ENCODE measurements at regions not wholly inside any gene's neighbourhood (a gene's known extent, or its start where the extent isn't known, plus 50 kb on each side); places are given as distances from the start of the nearest gene placed in this dataset.
"Not testable (repeated sequence)": the region's sequence is repeated elsewhere in the genome, so short reads cannot be mapped to it uniquely, and the experiment has no call there.

- DNase-seq, result no peak
Observed at GRCh38 chrX:27136325-27136724, 326.8 kb downstream of the PPP4R3C start.

- peak; percentile 52 for DNase-seq
Observed at GRCh38 chrX:27132862-27133261, 330.3 kb downstream of the PPP4R3C start.

- not testable (repeated sequence) for DNase-seq
Observed at GRCh38 chrX:27087176-27087575, 376.0 kb downstream of the PPP4R3C start.

- DNase-seq, result no peak
Observed at GRCh38 chrX:27086237-27086636, 376.9 kb downstream of the PPP4R3C start.

- DNase-seq, result peak; percentile 11
Observed at GRCh38 chrX:27085346-27085745, 377.8 kb downstream of the PPP4R3C start.

- no peak for DNase-seq
Observed at GRCh38 chrX:27078371-27078770, 384.8 kb downstream of the PPP4R3C start.

GRCh38 chrX:27057883-27058282 is 405.3 kb downstream of the PPP4R3C start:
- no peak for DNase-seq

GRCh38 chrX:27039332-27039731 is 423.8 kb downstream of the PPP4R3C start:
- no peak for DNase-seq

- no peak for DNase-seq
Observed at GRCh38 chrX:27008486-27008885, 454.7 kb downstream of the PPP4R3C start.

- no peak for DNase-seq
Observed at GRCh38 chrX:26999634-27000033, 463.5 kb downstream of the PPP4R3C start.

- no peak for DNase-seq
Observed at GRCh38 chrX:26958261-26958660, 504.9 kb downstream of the PPP4R3C start.

- no peak for DNase-seq
Observed at GRCh38 chrX:26954029-26954428, 509.1 kb downstream of the PPP4R3C start.

GRCh38 chrX:26952213-26952612 is 510.9 kb downstream of the PPP4R3C start:
- DNase-seq, result peak; percentile 11

- DNase-seq, result no peak
Observed at GRCh38 chrX:26927419-26927818, 535.7 kb downstream of the PPP4R3C start.

GRCh38 chrX:26925088-26925487 is 538.1 kb downstream of the PPP4R3C start:
- no peak for DNase-seq

- peak; percentile 33 for DNase-seq
Observed at GRCh38 chrX:26922278-26922677, 540.9 kb downstream of the PPP4R3C start.

GRCh38 chrX:26918631-26919030 is 544.5 kb downstream of the PPP4R3C start:
- peak; percentile 62 for DNase-seq

- DNase-seq, result no peak
Observed at GRCh38 chrX:26916991-26917390, 546.1 kb downstream of the PPP4R3C start.

- DNase-seq, result peak; percentile 72
Observed at GRCh38 chrX:26915064-26915463, 548.1 kb downstream of the PPP4R3C start.

GRCh38 chrX:26914232-26914631 is 548.9 kb downstream of the PPP4R3C start:
- DNase-seq, result peak; percentile 64

- DNase-seq, result not testable (repeated sequence)
Observed at GRCh38 chrX:26911785-26912184, 551.4 kb downstream of the PPP4R3C start.

GRCh38 chrX:26909728-26910127 is 553.4 kb downstream of the PPP4R3C start:
- no peak for DNase-seq

GRCh38 chrX:26908218-26908617 is 554.9 kb downstream of the PPP4R3C start:
- no peak for DNase-seq

- DNase-seq, result no peak
Observed at GRCh38 chrX:26889574-26889973, 573.6 kb downstream of the PPP4R3C start.

- DNase-seq, result no peak
Observed at GRCh38 chrX:26873736-26874135, 589.4 kb downstream of the PPP4R3C start.

- DNase-seq, result no peak
Observed at GRCh38 chrX:26871967-26872366, 591.2 kb downstream of the PPP4R3C start.

All from dermis blood vessel endothelial cell (primary cell).